A549 (cell line): ENCODE measurements at regions not wholly inside any gene's neighbourhood (a gene's known extent, or its start where the extent isn't known, plus 50 kb on each side); places are given as distances from the start of the nearest gene placed in this dataset.
A peak's percentile ranks its signal among the peaks of the same experiment; 100 is the strongest.
"Not testable (repeated sequence)": the region's sequence is repeated elsewhere in the genome, so short reads cannot be mapped to it uniquely, and the experiment has no call there.

Experiments
- ATAC-seq, 2 experiments: fragments of 200-7000 bp in 1 of 2; fragments of >200 bp in 1 of 2; cut with Nextera tagmentation in 1 of 2; cut with Tn5 transposase in 1 of 2; 3 replicates each; pipeline versions ENCODE4 v1.8.0 to v1.9.1; 2018 to 2020; ENCODE audit warnings: mild to moderate bottlenecking in 1 of 2, moderate library complexity in 1 of 2
- CTCF ChIA-PET: fragments of 300-600 bp; sonication (Branson Sonifier 250); formaldehyde crosslinking; extraction: SDS; loops from one replicate; lab custom pipeline; 2021; ENCODE audit warnings: antibody characterized with exemption, inconsistent platforms; lab: Yijun Ruan, JAX
- POLR2A ChIA-PET: fragments of 350-600 bp; formaldehyde crosslinking; extraction: SDS; loops from one replicate; lab custom pipeline; 2021; ENCODE audit warnings: antibody characterized with exemption, inconsistent platforms; lab: Yijun Ruan, JAX
- DNase-seq, 2 experiments: peaks; one replicate each; pipeline versions ENCODE4 v3.0.0 to v3.0.0-alpha.2; 2011 to 2016; ENCODE audit warnings: low read depth in 1 of 2, low spot score in 1 of 2
- FAIRE-seq: peaks from 2 replicates; lab custom pipeline; 2011; peaks lifted over from hg19 to GRCh38; lab: Jason Lieb, UNC
- H3K27ac ChIP-seq, 2 experiments: fragments of >200 bp; sonication (Bioruptor Twin); formaldehyde crosslinking; 3 replicates each; pipeline ENCODE4 v1.5.1; 2016 to 2017
- H3K4me1 ChIP-seq: fragments of >200 bp; sonication (Bioruptor Twin); formaldehyde crosslinking; 3 replicates; pipeline ENCODE4 v1.6.1; 2016
- H3K4me2 ChIP-seq: fragments of >200 bp; sonication (Bioruptor Twin); formaldehyde crosslinking; 3 replicates; pipeline ENCODE4 v1.6.1; 2016
- H3K4me3 ChIP-seq: fragments of >200 bp; sonication (Bioruptor Twin); formaldehyde crosslinking; 3 replicates; pipeline ENCODE4 v1.5.1; 2016
- H3K9me3 ChIP-seq: fragments of >200 bp; sonication (Bioruptor Twin); formaldehyde crosslinking; 3 replicates; pipeline ENCODE4 v1.6.1; 2016
- EHMT2 ChIP-seq: fragments of 200-600 bp; sonication (generic); IDR thresholded peaks from 2 replicates; pipeline ENCODE4 v1.6.1; 2016; ENCODE audit warnings: antibody characterized with exemption, low read depth, mild to moderate bottlenecking, moderate library complexity
- EP300 ChIP-seq, 2 experiments: fragments of >200 bp; sonication (Bioruptor Twin); formaldehyde crosslinking; IDR thresholded peaks; 2 replicates in 1 of 2; 3 replicates in 1 of 2; pipeline ENCODE4 v1.6.1; 2016 to 2017
- FOSB ChIP-seq: fragments of 250-450 bp; sonication (Bioruptor Pico); IDR thresholded peaks from 2 replicates; pipeline ENCODE4 v1.5.0; 2020; ENCODE audit warnings: mild to moderate bottlenecking, moderate library complexity
- HOXB5 ChIP-seq: fragments of 250-450 bp; sonication (Bioruptor Pico); IDR thresholded peaks from 2 replicates; pipeline ENCODE4 v1.5.0; 2020; ENCODE audit warnings: mild to moderate bottlenecking, moderate library complexity
- JUN ChIP-seq, 2 experiments: fragments of >200 bp; sonication (Bioruptor Twin); formaldehyde crosslinking; IDR thresholded peaks; 2 replicates in 1 of 2; 3 replicates in 1 of 2; pipeline ENCODE4 v1.6.1; 2016 to 2017
- KDM1A ChIP-seq: fragments of 200-600 bp; sonication (generic); IDR thresholded peaks from 2 replicates; pipeline ENCODE4 v1.6.1; 2016; ENCODE audit warnings: low read depth, mild to moderate bottlenecking
- MAFK ChIP-seq: fragments of 450-650 bp; IDR thresholded peaks from 2 replicates; pipeline ENCODE4 v1.6.1; 2014; ENCODE audit not compliant: partially characterized antibody
- NFE2L2 ChIP-seq: fragments of 150-350 bp; conservative IDR thresholded peaks from 2 replicates; pipeline ENCODE4 v1.6.1; 2014; ENCODE audit warnings: low read length
- NPAS2 ChIP-seq: fragments of 250-450 bp; sonication (Bioruptor Pico); IDR thresholded peaks from 2 replicates; pipeline ENCODE4 v1.8.0; 2022; ENCODE audit warnings: mild to moderate bottlenecking, moderate library complexity, borderline replicate concordance
- SMC3 ChIP-seq: fragments of >200 bp; sonication (Bioruptor Twin); formaldehyde crosslinking; IDR thresholded peaks from 3 replicates; pipeline ENCODE4 v1.6.1; 2018; ENCODE audit warnings: inconsistent platforms
- ZFP36 ChIP-seq: fragments of 450-650 bp; IDR thresholded peaks from 2 replicates; pipeline ENCODE4 v1.6.1; 2014; ENCODE audit warnings: borderline replicate concordance; ENCODE audit not compliant: partially characterized antibody
- ZNF302 ChIP-seq: fragments of 250-450 bp; sonication (Bioruptor Pico); IDR thresholded peaks from 2 replicates; pipeline ENCODE4 v1.9.0; 2021; ENCODE audit warnings: inconsistent platforms, mild to moderate bottlenecking, moderate library complexity
- ZSCAN20 ChIP-seq: fragments of 250-450 bp; sonication (Bioruptor Pico); IDR thresholded peaks from 2 replicates; pipeline ENCODE4 v1.8.0; 2022; ENCODE audit warnings: mild to moderate bottlenecking, moderate library complexity
- WGBS: methylation state at CpG from one replicate; pipeline ENCODE4 v1.1.6; 2017; ENCODE audit errors: missing lambda C conversion rate; 5-methylcytosine and 5-hydroxymethylcytosine counted together
- TF ChIP-seq, protein P1 (sequence below): IDR thresholded peaks from 2 replicates; pipeline ENCODE4 v1.6.1; 2012
- TF ChIP-seq, protein P2 (sequence below): fragments of 250-450 bp; sonication (Bioruptor Pico); IDR thresholded peaks from 2 replicates; pipeline ENCODE4 v1.5.0; 2021; ENCODE audit warnings: mild to moderate bottlenecking, moderate library complexity, borderline replicate concordance
- TF ChIP-seq, protein P3 (sequence below): fragments of 150-350 bp; IDR thresholded peaks from 2 replicates; pipeline ENCODE4 v1.6.1; 2014; ENCODE audit warnings: low read depth, mild to moderate bottlenecking, low read length
- TF ChIP-seq, protein P4 (sequence below): fragments of >200 bp; sonication (Bioruptor Twin); formaldehyde crosslinking; IDR thresholded peaks from 2 replicates; pipeline ENCODE4 v1.6.1; 2016
- TF ChIP-seq, protein P5 (sequence below): fragments of 450-650 bp; IDR thresholded peaks from 2 replicates; pipeline ENCODE4 v1.6.1; 2014; ENCODE audit warnings: antibody characterized with exemption
- TF ChIP-seq, protein P6 (sequence below): IDR thresholded peaks from 2 replicates; pipeline ENCODE4 v1.6.1; 2012; ENCODE audit warnings: low read depth, borderline replicate concordance

DNA sequence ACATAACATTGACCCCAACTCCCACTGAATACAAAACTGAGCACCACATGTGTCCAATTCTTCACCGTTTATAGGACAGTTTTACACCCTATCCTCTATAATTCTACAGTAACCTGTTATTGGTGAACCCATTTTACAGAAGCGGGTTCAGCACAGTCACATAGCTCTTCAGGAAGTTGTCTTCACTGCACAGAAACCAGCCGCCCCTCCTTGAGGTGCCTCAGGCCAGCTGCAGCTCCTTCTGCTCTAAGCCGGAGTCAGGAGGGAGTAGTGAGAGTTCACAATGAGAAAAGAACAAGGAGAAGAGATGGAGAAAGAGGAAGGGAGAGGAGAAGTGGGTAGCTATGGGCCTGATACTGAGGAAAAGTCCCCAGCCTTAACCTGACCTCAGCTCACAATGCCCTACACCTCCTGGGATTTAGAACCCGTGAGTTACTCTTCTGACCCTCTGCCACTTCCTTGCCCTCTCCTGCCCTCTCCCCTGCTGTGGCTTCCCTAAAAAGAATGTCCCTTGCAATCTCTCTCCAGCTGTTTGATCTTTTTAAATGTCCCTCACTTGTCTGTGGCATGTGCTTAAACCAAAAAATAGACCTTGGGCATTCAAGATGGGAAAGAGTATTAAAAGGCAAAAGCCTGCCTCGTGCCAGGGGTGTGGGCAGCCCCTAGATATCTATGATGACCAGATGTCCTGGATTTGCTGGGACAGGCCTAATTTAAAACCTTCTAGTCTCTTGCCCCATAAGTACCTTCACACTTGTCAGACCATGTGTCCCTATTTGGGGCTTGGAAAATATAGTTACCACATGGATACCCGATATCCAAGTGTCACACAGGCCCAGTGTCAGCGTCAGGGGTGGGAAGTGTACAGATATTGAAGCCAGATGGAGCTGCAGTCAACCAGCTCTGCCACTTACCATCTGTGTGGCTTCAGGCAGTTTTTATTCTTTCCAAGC lies 71.3 kb upstream of the HES1 start (continued):
- TF ChIP-seq FOSB (CRISPR knock-in tag) (no peak), MAFK (no peak), SMC3 (no peak), NPAS2 (CRISPR knock-in tag) (no peak), ZNF302 (CRISPR knock-in tag) (no peak)

DNA sequence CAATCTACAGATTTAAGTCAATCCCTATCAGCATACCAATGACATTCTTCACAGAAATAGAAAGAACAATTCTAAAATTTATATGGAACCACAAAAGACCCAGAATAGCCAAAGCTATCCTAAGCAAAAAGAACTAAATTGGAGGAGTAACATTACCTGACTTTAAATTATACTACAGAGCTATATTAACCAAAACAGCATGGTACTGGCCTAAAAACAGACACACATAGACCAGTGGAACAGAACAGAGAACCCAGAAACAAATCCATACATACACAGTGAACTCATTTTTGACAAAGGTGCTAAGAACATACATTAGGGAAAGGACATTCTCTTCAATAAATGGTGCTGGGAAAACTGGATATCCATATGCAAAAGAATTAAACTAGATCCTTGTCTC lies 68.6 kb upstream of the HES1 start:
- FAIRE-seq, H3K4me3 ChIP-seq, H3K4me2 ChIP-seq, POLR2A ChIA-PET, ATAC-seq, H3K27ac ChIP-seq, DNase-seq: not testable (repeated sequence)
- Histone ChIP-seq H3K4me1 (peaks cover 19% of the 10 kb centered on the region), H3K9me3 (0 out of 3 replicates have a peak, but pooled peaks cover 12% of the 10 kb centered on the region)
- peak; percentile 33; the same call in 1 of the 2 replicates for TF ChIP-seq KDM1A
- CTCF ChIA-PET = interaction anchor here (0.7 kb wide), 1 partner anchor 287 kb away, joined by 4 read pairs; no protein-coding TSS in a partner anchor

DNA sequence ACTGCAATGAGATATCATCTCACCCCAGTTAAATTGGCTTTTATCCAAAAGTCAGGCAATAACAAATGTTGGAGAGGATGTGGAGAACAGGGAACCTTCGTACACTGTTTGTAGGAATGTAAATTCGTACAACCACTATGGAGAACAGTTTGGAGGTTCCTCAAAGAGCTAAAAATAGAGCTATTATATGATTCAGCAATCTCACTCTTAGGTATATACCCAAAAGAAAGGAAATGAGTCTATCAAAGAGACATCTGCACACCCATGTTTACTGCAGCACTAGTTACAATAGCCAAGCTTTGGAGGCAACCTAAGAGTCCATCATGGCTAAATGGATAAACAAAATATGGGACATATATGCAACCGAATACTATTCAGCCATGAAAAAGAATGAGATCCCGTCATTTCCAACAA lies 68.0 kb upstream of the HES1 start:
- Histone ChIP-seq H3K27ac (no peak overlapping the region), H3K9me3 (0 out of 3 replicates have a peak, but pooled peaks cover 12% of the 10 kb centered on the region), H3K4me2 (no peak overlapping the region), H3K4me1 (peaks cover 19% of the 10 kb centered on the region), H3K4me3 (no peak overlapping the region)
- CTCF ChIA-PET = no interaction called here
- no peak for ATAC-seq
- POLR2A ChIA-PET = no interaction called here
- no peak for DNase-seq
- FAIRE-seq = no peak
- 74% methylated on average over 4 of the region's 4 CpGs for WGBS
- TF ChIP-seq EP300 (IDR thresholded peaks at IDR 0.05) = no peak
- TF ChIP-seq, protein P1, sequence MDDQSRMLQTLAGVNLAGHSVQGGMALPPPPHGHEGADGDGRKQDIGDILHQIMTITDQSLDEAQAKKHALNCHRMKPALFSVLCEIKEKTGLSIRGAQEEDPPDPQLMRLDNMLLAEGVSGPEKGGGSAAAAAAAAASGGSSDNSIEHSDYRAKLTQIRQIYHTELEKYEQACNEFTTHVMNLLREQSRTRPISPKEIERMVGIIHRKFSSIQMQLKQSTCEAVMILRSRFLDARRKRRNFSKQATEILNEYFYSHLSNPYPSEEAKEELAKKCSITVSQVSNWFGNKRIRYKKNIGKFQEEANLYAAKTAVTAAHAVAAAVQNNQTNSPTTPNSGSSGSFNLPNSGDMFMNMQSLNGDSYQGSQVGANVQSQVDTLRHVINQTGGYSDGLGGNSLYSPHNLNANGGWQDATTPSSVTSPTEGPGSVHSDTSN = no peak
- TF ChIP-seq, protein P2, sequence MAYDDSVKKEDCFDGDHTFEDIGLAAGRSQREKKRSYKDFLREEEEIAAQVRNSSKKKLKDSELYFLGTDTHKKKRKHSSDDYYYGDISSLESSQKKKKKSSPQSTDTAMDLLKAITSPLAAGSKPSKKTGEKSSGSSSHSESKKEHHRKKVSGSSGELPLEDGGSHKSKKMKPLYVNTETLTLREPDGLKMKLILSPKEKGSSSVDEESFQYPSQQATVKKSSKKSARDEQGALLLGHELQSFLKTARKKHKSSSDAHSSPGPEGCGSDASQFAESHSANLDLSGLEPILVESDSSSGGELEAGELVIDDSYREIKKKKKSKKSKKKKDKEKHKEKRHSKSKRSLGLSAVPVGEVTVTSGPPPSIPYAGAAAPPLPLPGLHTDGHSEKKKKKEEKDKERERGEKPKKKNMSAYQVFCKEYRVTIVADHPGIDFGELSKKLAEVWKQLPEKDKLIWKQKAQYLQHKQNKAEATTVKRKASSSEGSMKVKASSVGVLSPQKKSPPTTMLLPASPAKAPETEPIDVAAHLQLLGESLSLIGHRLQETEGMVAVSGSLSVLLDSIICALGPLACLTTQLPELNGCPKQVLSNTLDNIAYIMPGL = no peak
- TF ChIP-seq, protein P3, sequence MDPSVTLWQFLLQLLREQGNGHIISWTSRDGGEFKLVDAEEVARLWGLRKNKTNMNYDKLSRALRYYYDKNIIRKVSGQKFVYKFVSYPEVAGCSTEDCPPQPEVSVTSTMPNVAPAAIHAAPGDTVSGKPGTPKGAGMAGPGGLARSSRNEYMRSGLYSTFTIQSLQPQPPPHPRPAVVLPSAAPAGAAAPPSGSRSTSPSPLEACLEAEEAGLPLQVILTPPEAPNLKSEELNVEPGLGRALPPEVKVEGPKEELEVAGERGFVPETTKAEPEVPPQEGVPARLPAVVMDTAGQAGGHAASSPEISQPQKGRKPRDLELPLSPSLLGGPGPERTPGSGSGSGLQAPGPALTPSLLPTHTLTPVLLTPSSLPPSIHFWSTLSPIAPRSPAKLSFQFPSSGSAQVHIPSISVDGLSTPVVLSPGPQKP = no peak
- TF ChIP-seq, protein P4, sequence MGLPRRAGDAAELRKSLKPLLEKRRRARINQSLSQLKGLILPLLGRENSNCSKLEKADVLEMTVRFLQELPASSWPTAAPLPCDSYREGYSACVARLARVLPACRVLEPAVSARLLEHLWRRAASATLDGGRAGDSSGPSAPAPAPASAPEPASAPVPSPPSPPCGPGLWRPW = no peak
- TF ChIP-seq, protein P5, sequence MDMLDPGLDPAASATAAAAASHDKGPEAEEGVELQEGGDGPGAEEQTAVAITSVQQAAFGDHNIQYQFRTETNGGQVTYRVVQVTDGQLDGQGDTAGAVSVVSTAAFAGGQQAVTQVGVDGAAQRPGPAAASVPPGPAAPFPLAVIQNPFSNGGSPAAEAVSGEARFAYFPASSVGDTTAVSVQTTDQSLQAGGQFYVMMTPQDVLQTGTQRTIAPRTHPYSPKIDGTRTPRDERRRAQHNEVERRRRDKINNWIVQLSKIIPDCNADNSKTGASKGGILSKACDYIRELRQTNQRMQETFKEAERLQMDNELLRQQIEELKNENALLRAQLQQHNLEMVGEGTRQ = no peak
- no peak for TF ChIP-seq ZFP36
- no peak for TF ChIP-seq ZSCAN20 (CRISPR knock-in tag)
- TF ChIP-seq NFE2L2 = no peak
- TF ChIP-seq, protein P6, sequence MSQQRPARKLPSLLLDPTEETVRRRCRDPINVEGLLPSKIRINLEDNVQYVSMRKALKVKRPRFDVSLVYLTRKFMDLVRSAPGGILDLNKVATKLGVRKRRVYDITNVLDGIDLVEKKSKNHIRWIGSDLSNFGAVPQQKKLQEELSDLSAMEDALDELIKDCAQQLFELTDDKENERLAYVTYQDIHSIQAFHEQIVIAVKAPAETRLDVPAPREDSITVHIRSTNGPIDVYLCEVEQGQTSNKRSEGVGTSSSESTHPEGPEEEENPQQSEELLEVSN = no peak
- no peak for TF ChIP-seq JUN (IDR thresholded peaks at IDR 0.05)
- TF ChIP-seq HOXB5 = no peak
- TF ChIP-seq EHMT2 = no peak
- TF ChIP-seq, all 56 proteins: peak for 0
